PFSK-1 (cell line): ENCODE measurements at regions not wholly inside any gene's neighbourhood (a gene's known extent, or its start where the extent isn't known, plus 50 kb on each side); places are given as distances from the start of the nearest gene placed in this dataset.

ENCODE experiments used
- FOXP2 ChIP-seq: optimal IDR thresholded peaks from 2 replicates; pipeline ENCODE3; 2011; ENCODE audit warnings: borderline replicate concordance, control low read depth, inconsistent platforms; ENCODE audit not compliant: insufficient read depth; ENCODE audit errors: extremely low read length, extremely low read depth
- POLR2AphosphoS5 ChIP-seq: IDR thresholded peaks from 2 replicates; pipeline ENCODE4 v1.6.1; 2012; ENCODE audit warnings: low read depth, mild to moderate bottlenecking, control low read depth, low read length, moderate library complexity
- SIN3A ChIP-seq: IDR thresholded peaks from 2 replicates; pipeline ENCODE4 v1.6.1; 2012; ENCODE audit warnings: mild to moderate bottlenecking, low read length, moderate library complexity, borderline replicate concordance; ENCODE audit not compliant: insufficient read depth
- TAF1 ChIP-seq: IDR thresholded peaks from 2 replicates; pipeline ENCODE4 v1.6.1; 2012; ENCODE audit warnings: low read length, control low read depth, borderline replicate concordance; ENCODE audit not compliant: insufficient read depth
- TF ChIP-seq, protein P1 (sequence below), 2 experiments: IDR thresholded peaks; 2 replicates each; pipeline versions ENCODE4 v1.6.1 to v1.8.0; 2011 to 2012; ENCODE audit warnings: low read depth in 2 of 2, low read length in 2 of 2, control low read depth in 1 of 2, inconsistent platforms in 1 of 2, mild to moderate bottlenecking in 1 of 2, moderate library complexity in 1 of 2; ENCODE audit not compliant: insufficient read depth in 1 of 2

DNA sequence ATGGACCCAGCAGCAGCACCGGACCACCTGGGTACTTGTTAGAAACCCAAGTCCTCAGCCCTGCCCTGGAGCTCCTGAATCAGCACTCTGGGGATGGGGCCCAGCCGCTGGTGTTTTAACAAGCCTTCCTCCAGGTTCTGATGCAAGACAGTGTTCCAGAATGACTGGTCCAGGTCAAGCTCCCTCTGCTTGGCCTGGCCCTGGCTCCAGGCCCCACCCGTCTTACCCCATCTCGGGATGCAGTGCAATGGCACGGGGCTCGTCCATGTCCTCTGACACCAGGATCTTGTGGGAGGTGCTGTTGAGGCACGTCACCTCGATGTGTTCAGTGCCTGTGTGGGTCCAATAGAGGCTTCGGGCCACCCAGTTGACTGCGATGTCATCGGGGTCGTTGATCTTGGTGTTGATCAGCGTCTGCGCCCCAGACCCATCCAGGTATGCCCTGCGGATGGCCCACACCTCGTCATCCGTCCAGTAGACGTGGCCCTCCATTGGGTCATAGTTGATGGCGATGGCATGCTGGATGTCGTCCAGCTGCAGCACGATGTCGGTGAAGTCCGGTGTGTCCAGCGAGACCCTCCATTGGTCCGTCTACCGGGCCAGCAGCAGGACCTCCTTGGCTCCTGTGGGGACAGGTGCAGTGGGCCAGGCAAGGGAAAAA is 140.3 kb downstream of the CRYBB2 start:
- no peak for TF ChIP-seq FOXP2
- TF ChIP-seq TAF1, result no peak
- no peak for TF ChIP-seq SIN3A
- no peak for TF ChIP-seq POLR2AphosphoS5
- TF ChIP-seq, protein P1, sequence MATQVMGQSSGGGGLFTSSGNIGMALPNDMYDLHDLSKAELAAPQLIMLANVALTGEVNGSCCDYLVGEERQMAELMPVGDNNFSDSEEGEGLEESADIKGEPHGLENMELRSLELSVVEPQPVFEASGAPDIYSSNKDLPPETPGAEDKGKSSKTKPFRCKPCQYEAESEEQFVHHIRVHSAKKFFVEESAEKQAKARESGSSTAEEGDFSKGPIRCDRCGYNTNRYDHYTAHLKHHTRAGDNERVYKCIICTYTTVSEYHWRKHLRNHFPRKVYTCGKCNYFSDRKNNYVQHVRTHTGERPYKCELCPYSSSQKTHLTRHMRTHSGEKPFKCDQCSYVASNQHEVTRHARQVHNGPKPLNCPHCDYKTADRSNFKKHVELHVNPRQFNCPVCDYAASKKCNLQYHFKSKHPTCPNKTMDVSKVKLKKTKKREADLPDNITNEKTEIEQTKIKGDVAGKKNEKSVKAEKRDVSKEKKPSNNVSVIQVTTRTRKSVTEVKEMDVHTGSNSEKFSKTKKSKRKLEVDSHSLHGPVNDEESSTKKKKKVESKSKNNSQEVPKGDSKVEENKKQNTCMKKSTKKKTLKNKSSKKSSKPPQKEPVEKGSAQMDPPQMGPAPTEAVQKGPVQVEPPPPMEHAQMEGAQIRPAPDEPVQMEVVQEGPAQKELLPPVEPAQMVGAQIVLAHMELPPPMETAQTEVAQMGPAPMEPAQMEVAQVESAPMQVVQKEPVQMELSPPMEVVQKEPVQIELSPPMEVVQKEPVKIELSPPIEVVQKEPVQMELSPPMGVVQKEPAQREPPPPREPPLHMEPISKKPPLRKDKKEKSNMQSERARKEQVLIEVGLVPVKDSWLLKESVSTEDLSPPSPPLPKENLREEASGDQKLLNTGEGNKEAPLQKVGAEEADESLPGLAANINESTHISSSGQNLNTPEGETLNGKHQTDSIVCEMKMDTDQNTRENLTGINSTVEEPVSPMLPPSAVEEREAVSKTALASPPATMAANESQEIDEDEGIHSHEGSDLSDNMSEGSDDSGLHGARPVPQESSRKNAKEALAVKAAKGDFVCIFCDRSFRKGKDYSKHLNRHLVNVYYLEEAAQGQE (IDR thresholded peaks at IDR 0.05; ENCODE audit: insufficient read depth in 1 of 2, low read depth in 2 of 2, low read length in 2 of 2), result no peak

GRCh38 chr22:25360411-25360810 is 141.0 kb downstream of the CRYBB2 start:
- TF ChIP-seq FOXP2 (no peak), SIN3A (no peak), POLR2AphosphoS5 (no peak), TAF1 (no peak)
- TF ChIP-seq, protein P1 (IDR thresholded peaks at IDR 0.05; ENCODE audit: insufficient read depth in 1 of 2, low read depth in 2 of 2, low read length in 2 of 2), result no peak

DNA sequence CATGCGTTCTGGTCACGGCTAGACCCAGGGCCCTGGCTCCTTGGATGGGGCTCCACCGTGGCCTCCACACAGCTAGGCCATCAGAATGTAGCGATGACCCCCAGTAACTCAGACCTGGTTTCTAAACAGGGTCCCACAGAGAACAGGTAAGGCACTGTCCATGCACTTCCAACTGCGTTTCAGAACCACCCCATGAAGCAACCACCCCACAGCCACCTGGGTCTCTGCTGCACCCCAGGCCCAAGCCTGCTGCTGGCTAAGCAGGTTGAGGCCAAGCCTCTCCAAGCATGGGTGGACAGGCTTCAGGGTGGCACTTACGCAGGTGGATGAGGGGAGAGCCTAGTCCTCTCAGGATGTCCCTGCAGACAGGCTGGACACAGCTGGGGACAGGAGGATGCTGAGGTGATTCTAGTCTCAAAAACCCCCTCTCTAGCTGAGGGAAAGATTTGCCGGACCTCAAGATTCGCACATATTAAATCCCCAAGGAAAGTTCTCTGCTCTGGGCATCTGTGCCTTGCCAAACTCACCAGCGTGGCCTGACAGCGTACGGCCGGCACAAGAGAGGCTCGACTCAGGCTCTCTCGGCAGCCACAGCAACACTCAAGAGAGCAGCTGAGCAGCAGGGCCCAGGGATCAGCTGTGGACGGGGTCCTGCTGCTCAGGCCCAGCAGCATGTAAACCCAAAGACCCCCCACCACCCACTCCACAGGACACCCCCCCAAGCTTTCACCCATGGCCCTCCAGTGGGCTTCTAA is 141.6 kb downstream of the CRYBB2 start:
- no peak for TF ChIP-seq TAF1
- TF ChIP-seq FOXP2, result no peak
- TF ChIP-seq SIN3A, result no peak
- TF ChIP-seq, protein P1 (IDR thresholded peaks at IDR 0.05; ENCODE audit: insufficient read depth in 1 of 2, low read depth in 2 of 2, low read length in 2 of 2), result no peak
- no peak for TF ChIP-seq POLR2AphosphoS5

DNA sequence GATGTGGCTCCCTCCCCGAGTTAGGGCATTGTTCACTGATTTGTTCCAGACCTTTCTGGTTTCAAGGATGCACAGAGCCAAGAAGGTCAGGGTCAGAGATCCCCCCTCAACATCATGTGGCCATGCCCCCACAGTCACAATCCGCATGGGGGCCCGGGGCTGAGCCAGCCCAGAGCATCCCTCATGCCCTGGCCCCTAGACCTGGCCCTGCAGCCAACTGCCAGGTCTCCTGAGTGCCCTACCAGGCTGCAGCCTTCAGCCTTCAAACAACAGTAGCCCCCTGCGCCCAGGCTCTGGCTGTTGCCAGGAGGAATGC is 142.4 kb downstream of the CRYBB2 start:
- TF ChIP-seq POLR2AphosphoS5 (no peak), TAF1 (no peak), FOXP2 (no peak), SIN3A (no peak)
- TF ChIP-seq, protein P1 (IDR thresholded peaks at IDR 0.05; ENCODE audit: insufficient read depth in 1 of 2, low read depth in 2 of 2, low read length in 2 of 2), result no peak
